SK-N-SH (cell line): ENCODE measurements at regions not wholly inside any gene's neighbourhood (a gene's known extent, or its start where the extent isn't known, plus 50 kb on each side); places are given as distances from the start of the nearest gene placed in this dataset.

Experiments used
- CTCF ChIA-PET: fragments of 300-600, 350-600 bp; formaldehyde crosslinking; extraction: SDS; loops from one replicate; lab custom pipeline; 2021; lab: Yijun Ruan, JAX
- POLR2A ChIA-PET: fragments of 350-600 bp; sonication (Branson Sonifier 250); formaldehyde crosslinking; extraction: SDS; loops from one replicate; lab custom pipeline; 2020; ENCODE audit warnings: antibody characterized with exemption, inconsistent platforms; lab: Yijun Ruan, JAX
- DNase-seq: peaks from one replicate; pipeline ENCODE4 v3.0.0; 2012
- H2AFZ ChIP-seq: fragments of 200-600 bp; sonication (generic); 2 replicates; pipeline ENCODE4 v1.8.1; 2016; ENCODE audit warnings: antibody characterized with exemption, mild to moderate bottlenecking, low read depth
- H3F3A ChIP-seq: fragments of 200-600 bp; sonication (generic); replicated peaks from 2 replicates; pipeline ENCODE3; 2016; ENCODE audit warnings: antibody characterized with exemption, mild to moderate bottlenecking; ENCODE audit not compliant: insufficient read depth
- H3K27ac ChIP-seq, 2 experiments: fragments of 200-500 bp in 1 of 2; fragments of 200-600 bp in 1 of 2; sonication (Bioruptor generic) in 1 of 2; sonication (generic), shearing (Covaris generic) in 1 of 2; 2 replicates each; pipeline versions ENCODE4 v1.5.1 to v1.6.1; 2014 to 2016; ENCODE audit warnings: low read depth in 2 of 2, inconsistent platforms in 1 of 2, low read length in 1 of 2, mild to moderate bottlenecking in 1 of 2, mixed read lengths in 1 of 2
- H3K27me3 ChIP-seq: fragments of 200-600 bp; sonication (generic), shearing (Covaris generic); 2 replicates; pipeline ENCODE4 v1.6.1; 2016; ENCODE audit warnings: mixed run types; ENCODE audit not compliant: insufficient read depth
- H3K36me3 ChIP-seq, 2 experiments: fragments of 200-500 bp in 1 of 2; fragments of 200-600 bp in 1 of 2; sonication (Bioruptor generic) in 1 of 2; sonication (generic) in 1 of 2; replicated peaks in 1 of 2; 2 replicates each; pipeline versions ENCODE3 to v1.5.1; 2014 to 2016; ENCODE audit warnings: low read length in 1 of 2, mild to moderate bottlenecking in 1 of 2; ENCODE audit not compliant: insufficient read depth in 2 of 2, control insufficient read depth in 1 of 2
- H3K4me1 ChIP-seq, 2 experiments: fragments of 200-500 bp in 1 of 2; fragments of 200-600 bp in 1 of 2; sonication (Bioruptor generic) in 1 of 2; sonication (generic), shearing (Covaris generic) in 1 of 2; 2 replicates each; pipeline versions ENCODE4 v1.5.1 to v1.6.1; 2014 to 2016; ENCODE audit warnings: low read depth in 1 of 2, low read length in 1 of 2, mixed run types in 1 of 2; ENCODE audit not compliant: insufficient read depth in 2 of 2, control insufficient read depth in 1 of 2
- H3K4me2 ChIP-seq: fragments of 200-600 bp; sonication (generic), shearing (Covaris generic); 2 replicates; pipeline ENCODE4 v1.6.1; 2017; ENCODE audit warnings: mixed run types
- H3K4me3 ChIP-seq, 2 experiments: fragments of 200-500 bp in 1 of 2; fragments of 200-600 bp in 1 of 2; sonication (Bioruptor generic) in 1 of 2; sonication (generic), shearing (Covaris generic) in 1 of 2; 2 replicates each; pipeline versions ENCODE4 v1.5.1 to v1.8.1; 2014 to 2016; ENCODE audit warnings: low read depth in 2 of 2, inconsistent platforms in 1 of 2, low read length in 1 of 2, mild to moderate bottlenecking in 1 of 2, mixed read lengths in 1 of 2, moderate library complexity in 1 of 2
- H3K79me2 ChIP-seq: fragments of 200-600 bp; sonication (generic); 2 replicates; pipeline ENCODE4 v1.8.1; 2017; ENCODE audit warnings: mild to moderate bottlenecking; ENCODE audit not compliant: insufficient read depth
- H3K9ac ChIP-seq: fragments of 200-600 bp; sonication (generic); 2 replicates; pipeline ENCODE4 v1.6.1; 2017; ENCODE audit warnings: mixed run types
- H3K9me2 ChIP-seq: fragments of 200-600 bp; sonication (generic); 2 replicates; pipeline ENCODE4 v1.6.1; 2017; ENCODE audit warnings: mixed run types
- H3K9me3 ChIP-seq: fragments of 200-600 bp; sonication (generic); 2 replicates; pipeline ENCODE4 v1.6.1; 2017; ENCODE audit warnings: mixed run types, mild to moderate bottlenecking, moderate library complexity
- H4K20me1 ChIP-seq: fragments of 200-600 bp; sonication (generic); 2 replicates; pipeline ENCODE4 v1.6.1; 2017; ENCODE audit warnings: mild to moderate bottlenecking, mixed run types; ENCODE audit not compliant: insufficient read depth
- CHD2 ChIP-seq: fragments of 150-350 bp; IDR thresholded peaks from 2 replicates; pipeline ENCODE4 v1.6.1; 2018; ENCODE audit warnings: low read length; ENCODE audit not compliant: partially characterized antibody
- CTCF ChIP-seq: fragments of 200-600 bp; sonication (generic); IDR thresholded peaks from 2 replicates; pipeline ENCODE4 v1.6.1; 2017; ENCODE audit warnings: antibody characterized with exemption, mild to moderate bottlenecking, moderate library complexity
- ELF1 ChIP-seq: IDR thresholded peaks from 2 replicates; pipeline ENCODE4 v1.4.0; 2012
- EP300 ChIP-seq, 2 experiments: IDR thresholded peaks; 2 replicates each; pipeline versions ENCODE4 v1.4.0 to v1.6.1; 2012; ENCODE audit warnings: borderline replicate concordance in 1 of 2, low read depth in 1 of 2, low read length in 1 of 2
- FOSL2 ChIP-seq: IDR thresholded peaks from 2 replicates; pipeline ENCODE4 v1.4.0; 2012; ENCODE audit warnings: low read depth, mild to moderate bottlenecking, moderate library complexity, borderline replicate concordance
- GABPA ChIP-seq: IDR thresholded peaks from 2 replicates; pipeline ENCODE4 v1.4.0; 2012; ENCODE audit warnings: low read depth, mild to moderate bottlenecking
- GATA2 ChIP-seq: sonication (generic); formaldehyde crosslinking; IDR thresholded peaks from 2 replicates; pipeline ENCODE4 v1.5.0; 2020; ENCODE audit warnings: mild to moderate bottlenecking, missing genetic modification reagents
- JUND ChIP-seq: IDR thresholded peaks from 2 replicates; pipeline ENCODE4 v1.4.0; 2012
- MAX ChIP-seq: IDR thresholded peaks from 2 replicates; pipeline ENCODE4 v1.4.0; 2012; ENCODE audit warnings: low read depth
- MXI1 ChIP-seq: IDR thresholded peaks from 2 replicates; pipeline ENCODE4 v1.6.1; 2012; ENCODE audit warnings: mild to moderate bottlenecking, low read depth, low read length, improper control_type of control experiment
- NFIC ChIP-seq: IDR thresholded peaks from 2 replicates; pipeline ENCODE4 v1.4.0; 2012; ENCODE audit warnings: borderline replicate concordance
- POLR2AphosphoS5 ChIP-seq: IDR thresholded peaks from 2 replicates; pipeline ENCODE4 v1.6.1; 2012; ENCODE audit warnings: low read depth, low read length
- REST ChIP-seq: IDR thresholded peaks from 2 replicates; pipeline ENCODE4 v1.6.1; 2012; ENCODE audit warnings: mild to moderate bottlenecking, low read depth, low read length, moderate library complexity
- RFX5 ChIP-seq: IDR thresholded peaks from 2 replicates; pipeline ENCODE4 v1.6.1; 2012; ENCODE audit warnings: mild to moderate bottlenecking, improper control_type of control experiment, low read length
- SIN3A ChIP-seq: IDR thresholded peaks from 2 replicates; pipeline ENCODE4 v1.6.1; 2012; ENCODE audit warnings: low read depth, mild to moderate bottlenecking, low read length, moderate library complexity, borderline replicate concordance
- SMC3 ChIP-seq: IDR thresholded peaks from 2 replicates; pipeline ENCODE4 v1.6.1; 2012; ENCODE audit warnings: low read depth, low read length, improper control_type of control experiment
- TAF1 ChIP-seq: IDR thresholded peaks from 2 replicates; pipeline ENCODE4 v1.6.1; 2012; ENCODE audit warnings: low read depth, mild to moderate bottlenecking, low read length, moderate library complexity, borderline replicate concordance
- TCF12 ChIP-seq: IDR thresholded peaks from 2 replicates; pipeline ENCODE4 v1.4.0; 2012
- USF1 ChIP-seq: IDR thresholded peaks from 2 replicates; pipeline ENCODE4 v1.4.0; 2012; ENCODE audit warnings: low read depth, borderline replicate concordance
- YY1 ChIP-seq: IDR thresholded peaks from 2 replicates; pipeline ENCODE4 v1.4.0; 2012; ENCODE audit warnings: low read depth, mild to moderate bottlenecking
- whole genome bisulfite sequencing: methylation state at CpG from one replicate; pipeline ENCODE4 v1.1.6; 2017; ENCODE audit warnings: low lambda C conversion rate; 5-methylcytosine and 5-hydroxymethylcytosine counted together

DNA sequence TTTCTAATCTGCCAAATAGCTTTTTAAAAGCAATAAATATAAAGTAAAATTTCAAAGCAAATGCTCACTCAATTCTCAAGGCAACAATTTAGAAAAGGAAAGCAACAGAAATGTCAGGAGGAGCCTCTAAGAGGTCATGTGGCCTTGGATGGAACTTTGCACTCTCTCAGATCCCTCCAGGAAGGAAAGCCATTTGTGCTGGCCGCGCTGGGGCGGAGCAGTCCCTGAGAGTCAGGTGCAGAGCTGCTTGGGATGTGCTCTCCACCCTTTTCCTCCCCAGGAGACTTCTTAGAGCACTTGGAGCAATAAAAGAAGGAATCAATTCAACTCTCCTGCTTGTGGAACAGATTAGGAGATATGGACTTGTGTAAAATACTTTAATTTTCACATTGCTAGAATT is 379.8 kb upstream of the LINC00305 start (continued):
- TF ChIP-seq REST: no peak
- TF ChIP-seq USF1: no peak
- no peak for TF ChIP-seq EP300 (IDR thresholded peaks at IDR 0.05; ENCODE audit: borderline replicate concordance in 1 of 2, low read depth in 1 of 2, low read length in 1 of 2)
- no peak for TF ChIP-seq JUND
- TF ChIP-seq YY1: no peak
- no peak for TF ChIP-seq NFIC
- no peak for TF ChIP-seq MAX
- TF ChIP-seq, all 33 proteins: peak for 0

- H3K9me3 ChIP-seq: no peaks in the 10 kb centered on the region
- no peak overlapping the region for H3K4me2 ChIP-seq
- DNase-seq: no peak
- H3K9me2 ChIP-seq: no peaks in the 10 kb centered on the region
- H3K4me3 ChIP-seq: no peak overlapping the region
- CTCF ChIA-PET: no interaction called here
- no peaks in the 10 kb centered on the region for H3K79me2 ChIP-seq
- H2AFZ ChIP-seq: no peak overlapping the region
- no peaks in the 10 kb centered on the region for H4K20me1 ChIP-seq
- H3K27me3 ChIP-seq: no peaks in the 10 kb centered on the region
- no peaks in the 10 kb centered on the region for H3K36me3 ChIP-seq
- H3K9ac ChIP-seq: no peak overlapping the region
- POLR2A ChIA-PET: no interaction called here
- no peaks in the 10 kb centered on the region for H3F3A ChIP-seq
- no peak overlapping the region for H3K27ac ChIP-seq
- TF ChIP-seq POLR2AphosphoS5 (no peak), YY1 (no peak), RFX5 (no peak), TAF1 (no peak), MAX (no peak), GATA2 (no peak), GABPA (no peak), FOSL2 (no peak), SMC3 (no peak), ELF1 (no peak), CTCF (no peak), TCF12 (no peak), MXI1 (no peak), SIN3A (no peak), CHD2 (no peak)
- WGBS: 26% methylated on average over 2 of the region's 2 CpGs
- no peaks in the 10 kb centered on the region; a peak in 2 of 4 replicates for H3K4me1 ChIP-seq
Measured at GRCh38 chr18:64519201-64519600, 370.3 kb upstream of the LINC00305 start.
